Spleen (tissue), 7 donors: ENCODE measurements at regions not wholly inside any gene's neighbourhood (a gene's known extent, or its start where the extent isn't known, plus 50 kb on each side); places are given as distances from the start of the nearest gene placed in this dataset.

Source experiments
- POLR2A ChIP-seq, 3 donors: fragments of 450-650 bp; IDR thresholded peaks; one replicate each; pipeline ENCODE4 v1.5.1; 2017; ENCODE audit warnings: antibody characterized with exemption in 3 of 3, mild to moderate bottlenecking in 1 of 3
- POLR2AphosphoS5 ChIP-seq, 3 donors: sonication (generic); formaldehyde crosslinking; IDR thresholded peaks; one replicate each; pipeline ENCODE4 v1.5.1; 2017; ENCODE audit warnings: antibody characterized with exemption in 3 of 3
- TF ChIP-seq, protein P1 (sequence below), 11 experiments: fragments of 200-600 bp in 7 of 11; fragments of 450-650 bp in 4 of 11; sonication (generic) in 4 of 11; IDR thresholded peaks in 8 of 11; conservative IDR thresholded peaks in 3 of 11; 1 replicate in 7 of 11; 2 replicates in 4 of 11; pipeline versions ENCODE4 v1.4.0 to v1.8.0; 2016 to 2021; ENCODE audit warnings: antibody characterized with exemption in 11 of 11, inconsistent platforms in 4 of 11, mild to moderate bottlenecking in 1 of 11
- donor health status: DM: no; HTN: no; CAD: no; lungs with moderate emphysema.
- donor health status: DM: no; HTN: no; CAD: no.
- donor health status: DM: no; HTN: no; CAD: no.

DNA sequence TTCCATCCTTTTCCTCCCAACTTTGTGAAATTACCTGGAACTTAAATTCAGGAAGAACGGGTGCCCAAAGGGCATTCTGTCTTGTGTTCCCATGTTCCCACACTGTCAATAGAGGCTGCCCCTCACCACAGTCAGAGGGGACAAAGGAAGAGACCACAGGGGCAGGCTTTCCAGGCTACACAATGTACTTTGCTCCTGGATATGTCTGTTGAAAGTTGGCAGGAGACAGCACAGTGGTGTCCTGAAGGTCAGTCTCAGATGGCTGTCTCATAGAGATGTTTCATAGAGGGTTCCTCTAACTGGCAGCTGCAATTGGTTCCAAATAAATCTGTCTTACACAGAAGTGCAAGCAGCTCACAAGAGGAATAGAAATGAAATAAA, 107.8 kb upstream of the TGFBR2 start:
- TF ChIP-seq, protein P1, sequence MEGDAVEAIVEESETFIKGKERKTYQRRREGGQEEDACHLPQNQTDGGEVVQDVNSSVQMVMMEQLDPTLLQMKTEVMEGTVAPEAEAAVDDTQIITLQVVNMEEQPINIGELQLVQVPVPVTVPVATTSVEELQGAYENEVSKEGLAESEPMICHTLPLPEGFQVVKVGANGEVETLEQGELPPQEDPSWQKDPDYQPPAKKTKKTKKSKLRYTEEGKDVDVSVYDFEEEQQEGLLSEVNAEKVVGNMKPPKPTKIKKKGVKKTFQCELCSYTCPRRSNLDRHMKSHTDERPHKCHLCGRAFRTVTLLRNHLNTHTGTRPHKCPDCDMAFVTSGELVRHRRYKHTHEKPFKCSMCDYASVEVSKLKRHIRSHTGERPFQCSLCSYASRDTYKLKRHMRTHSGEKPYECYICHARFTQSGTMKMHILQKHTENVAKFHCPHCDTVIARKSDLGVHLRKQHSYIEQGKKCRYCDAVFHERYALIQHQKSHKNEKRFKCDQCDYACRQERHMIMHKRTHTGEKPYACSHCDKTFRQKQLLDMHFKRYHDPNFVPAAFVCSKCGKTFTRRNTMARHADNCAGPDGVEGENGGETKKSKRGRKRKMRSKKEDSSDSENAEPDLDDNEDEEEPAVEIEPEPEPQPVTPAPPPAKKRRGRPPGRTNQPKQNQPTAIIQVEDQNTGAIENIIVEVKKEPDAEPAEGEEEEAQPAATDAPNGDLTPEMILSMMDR (IDR thresholded peaks at IDR 0.05 in 8 of 11, conservative IDR thresholded peaks at IDR 0.05 in 3 of 11): no peak
- TF ChIP-seq POLR2A (IDR thresholded peaks at IDR 0.05): no peak
- TF ChIP-seq POLR2AphosphoS5 (IDR thresholded peaks at IDR 0.05): no peak
